ENCODE measurements at regions not wholly inside any gene's neighbourhood (a gene's known extent, or its start where the extent isn't known, plus 50 kb on each side); places are given as distances from the start of the nearest gene placed in this dataset.
A peak's percentile ranks its signal among the peaks of the same experiment; 100 is the strongest.

DNA sequence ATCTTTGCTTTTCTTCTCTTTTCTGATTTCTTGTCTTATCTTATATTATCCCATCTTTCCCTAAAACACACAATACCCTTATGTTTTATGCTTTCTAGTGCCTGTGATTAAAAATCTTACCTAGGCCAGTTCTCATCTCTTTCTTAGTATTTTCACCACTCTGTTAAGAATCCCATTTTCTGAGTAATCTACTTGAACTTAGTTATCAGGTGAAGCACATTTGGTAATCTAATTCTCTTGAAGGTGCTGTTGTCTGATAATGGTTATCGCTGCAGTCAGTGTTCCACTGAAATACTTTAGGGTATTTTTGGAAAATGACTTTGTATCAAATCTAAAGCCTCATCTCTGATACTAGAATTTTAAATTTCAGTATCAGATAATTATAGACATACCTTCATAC lies 192.5 kb upstream of the MAN1A1 start (continued):
- peak; percentile 32; the same call in 1 of the 2 replicates for TF ChIP-seq MECOM (CRISPR knock-in tag; IDR thresholded peaks at IDR 0.05)
- TF ChIP-seq CHD2 (IDR thresholded peaks at IDR 0.05; ENCODE audit: low read depth, low read length): no peak
- peak; percentile 97 for TF ChIP-seq HDAC3 (IDR thresholded peaks at IDR 0.05; ENCODE audit: borderline replicate concordance, partially characterized antibody)
- TF ChIP-seq, protein P1, sequence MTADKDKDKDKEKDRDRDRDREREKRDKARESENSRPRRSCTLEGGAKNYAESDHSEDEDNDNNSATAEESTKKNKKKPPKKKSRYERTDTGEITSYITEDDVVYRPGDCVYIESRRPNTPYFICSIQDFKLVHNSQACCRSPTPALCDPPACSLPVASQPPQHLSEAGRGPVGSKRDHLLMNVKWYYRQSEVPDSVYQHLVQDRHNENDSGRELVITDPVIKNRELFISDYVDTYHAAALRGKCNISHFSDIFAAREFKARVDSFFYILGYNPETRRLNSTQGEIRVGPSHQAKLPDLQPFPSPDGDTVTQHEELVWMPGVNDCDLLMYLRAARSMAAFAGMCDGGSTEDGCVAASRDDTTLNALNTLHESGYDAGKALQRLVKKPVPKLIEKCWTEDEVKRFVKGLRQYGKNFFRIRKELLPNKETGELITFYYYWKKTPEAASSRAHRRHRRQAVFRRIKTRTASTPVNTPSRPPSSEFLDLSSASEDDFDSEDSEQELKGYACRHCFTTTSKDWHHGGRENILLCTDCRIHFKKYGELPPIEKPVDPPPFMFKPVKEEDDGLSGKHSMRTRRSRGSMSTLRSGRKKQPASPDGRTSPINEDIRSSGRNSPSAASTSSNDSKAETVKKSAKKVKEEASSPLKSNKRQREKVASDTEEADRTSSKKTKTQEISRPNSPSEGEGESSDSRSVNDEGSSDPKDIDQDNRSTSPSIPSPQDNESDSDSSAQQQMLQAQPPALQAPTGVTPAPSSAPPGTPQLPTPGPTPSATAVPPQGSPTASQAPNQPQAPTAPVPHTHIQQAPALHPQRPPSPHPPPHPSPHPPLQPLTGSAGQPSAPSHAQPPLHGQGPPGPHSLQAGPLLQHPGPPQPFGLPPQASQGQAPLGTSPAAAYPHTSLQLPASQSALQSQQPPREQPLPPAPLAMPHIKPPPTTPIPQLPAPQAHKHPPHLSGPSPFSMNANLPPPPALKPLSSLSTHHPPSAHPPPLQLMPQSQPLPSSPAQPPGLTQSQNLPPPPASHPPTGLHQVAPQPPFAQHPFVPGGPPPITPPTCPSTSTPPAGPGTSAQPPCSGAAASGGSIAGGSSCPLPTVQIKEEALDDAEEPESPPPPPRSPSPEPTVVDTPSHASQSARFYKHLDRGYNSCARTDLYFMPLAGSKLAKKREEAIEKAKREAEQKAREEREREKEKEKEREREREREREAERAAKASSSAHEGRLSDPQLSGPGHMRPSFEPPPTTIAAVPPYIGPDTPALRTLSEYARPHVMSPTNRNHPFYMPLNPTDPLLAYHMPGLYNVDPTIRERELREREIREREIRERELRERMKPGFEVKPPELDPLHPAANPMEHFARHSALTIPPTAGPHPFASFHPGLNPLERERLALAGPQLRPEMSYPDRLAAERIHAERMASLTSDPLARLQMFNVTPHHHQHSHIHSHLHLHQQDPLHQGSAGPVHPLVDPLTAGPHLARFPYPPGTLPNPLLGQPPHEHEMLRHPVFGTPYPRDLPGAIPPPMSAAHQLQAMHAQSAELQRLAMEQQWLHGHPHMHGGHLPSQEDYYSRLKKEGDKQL (CRISPR knock-in tag; IDR thresholded peaks at IDR 0.05; ENCODE audit: borderline replicate concordance): no peak
- peak; percentile 75; the same call in 1 of the 2 replicates for TF ChIP-seq ZBED1 (IDR thresholded peaks at IDR 0.05)
- TF ChIP-seq BCOR (IDR thresholded peaks at IDR 0.05): peak; percentile 56; the same call in 1 of the 2 replicates
- TF ChIP-seq EHMT2 (IDR thresholded peaks at IDR 0.05): peak; percentile 65
- peak; percentile 94 for TF ChIP-seq NCOA1 (IDR thresholded peaks at IDR 0.05; ENCODE audit: low read depth)
- no peak for TF ChIP-seq THRAP3 (IDR thresholded peaks at IDR 0.05; ENCODE audit: borderline replicate concordance)
- TF ChIP-seq CSDE1 (IDR thresholded peaks at IDR 0.05): no peak
- TF ChIP-seq NFATC3 (IDR thresholded peaks at IDR 0.05): peak; percentile 84
- peak; percentile 96 for TF ChIP-seq CHAMP1 (IDR thresholded peaks at IDR 0.05)
- TF ChIP-seq BCL6 (CRISPR knock-in tag; IDR thresholded peaks at IDR 0.05): 0 out of 2 replicates have a peak, but pooled peaks have one; percentile 29
- TF ChIP-seq ZNF384 (IDR thresholded peaks at IDR 0.05; ENCODE audit: low read depth, low read length): no peak
- no peak for TF ChIP-seq ZNF699 (CRISPR knock-in tag; IDR thresholded peaks at IDR 0.05; ENCODE audit: insufficient replicate concordance)
- TF ChIP-seq EP300 (IDR thresholded peaks at IDR 0.05; ENCODE audit: low read length): peak; percentile 99
- no peak for TF ChIP-seq CEBPB (tag; IDR thresholded peaks at IDR 0.05)
- peak; percentile 98 for TF ChIP-seq CC2D1A (IDR thresholded peaks at IDR 0.05)
- no peak for TF ChIP-seq ZNF76 (CRISPR knock-in tag; IDR thresholded peaks at IDR 0.05; ENCODE audit: borderline replicate concordance)
- no peak for TF ChIP-seq PHF20 (IDR thresholded peaks at IDR 0.05; ENCODE audit: partially characterized antibody)
- peak; percentile 98 for TF ChIP-seq FOXM1 (IDR thresholded peaks at IDR 0.05; ENCODE audit: low read depth)
- no peak for TF ChIP-seq FOXM1 (CRISPR knock-in tag; IDR thresholded peaks at IDR 0.05; ENCODE audit: low read depth)
- TF ChIP-seq IRF1 (CRISPR knock-in tag; IDR thresholded peaks at IDR 0.05; ENCODE audit: borderline replicate concordance): no peak
- TF ChIP-seq KDM5B (IDR thresholded peaks at IDR 0.05; ENCODE audit: insufficient replicate concordance, low read depth, low read length): no peak
- TF ChIP-seq POLR2AphosphoS5 (IDR thresholded peaks at IDR 0.05; ENCODE audit: control insufficient read depth, insufficient read depth, low read depth, low read length): peak; percentile 89
